HuH-7.5 (cell line): ENCODE measurements at regions not wholly inside any gene's neighbourhood (a gene's known extent, or its start where the extent isn't known, plus 50 kb on each side); places are given as distances from the start of the nearest gene placed in this dataset.

ENCODE experiments used
- DNase-seq: peaks from one replicate; pipeline ENCODE4 v3.0.0; 2011; ENCODE audit warnings: low spot score

DNA sequence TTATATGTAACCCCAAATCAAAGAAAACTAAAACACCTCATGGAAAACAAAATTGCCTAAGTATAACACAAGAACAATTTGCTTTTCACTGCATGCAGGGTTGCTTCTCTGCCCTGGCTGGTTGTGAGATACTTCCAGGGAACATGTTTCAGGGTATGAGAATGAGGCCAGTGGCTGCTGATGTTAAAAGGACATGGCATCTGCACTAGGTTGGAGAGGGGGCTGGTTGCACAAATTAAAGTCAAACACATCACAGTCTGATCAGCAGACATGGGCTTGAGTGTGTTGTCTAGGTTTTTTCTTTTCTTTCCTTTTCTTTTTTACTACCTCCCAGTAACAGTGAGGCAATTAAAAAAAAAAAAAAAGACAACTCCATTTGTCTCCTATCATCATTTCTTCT lies 374.9 kb downstream of the MCTP2 start:
- DNase-seq, result no peak

DNA sequence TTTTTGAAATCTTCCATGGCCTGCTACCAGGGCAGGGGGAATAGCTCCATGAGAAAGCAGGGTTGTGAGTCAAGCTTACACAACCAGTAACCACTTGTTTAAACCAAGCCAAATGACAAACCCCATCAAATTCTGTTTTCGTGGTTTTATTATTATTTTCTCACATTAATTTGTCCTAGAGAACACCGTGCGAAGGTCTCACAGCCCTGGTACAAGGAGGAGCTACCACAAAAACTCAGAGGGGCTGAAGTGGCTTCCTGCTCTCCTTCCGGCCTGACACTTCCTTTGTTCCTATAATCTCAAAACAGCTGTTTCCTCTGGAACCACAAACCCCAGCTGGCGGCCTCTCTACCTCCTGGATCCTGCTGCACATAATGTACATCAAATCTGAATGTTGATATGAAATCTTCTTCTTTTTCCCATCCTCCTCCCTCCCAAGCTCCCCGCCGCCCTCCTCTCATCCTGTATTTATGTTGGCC lies 375.9 kb downstream of the MCTP2 start:
- DNase-seq, result no peak

DNA sequence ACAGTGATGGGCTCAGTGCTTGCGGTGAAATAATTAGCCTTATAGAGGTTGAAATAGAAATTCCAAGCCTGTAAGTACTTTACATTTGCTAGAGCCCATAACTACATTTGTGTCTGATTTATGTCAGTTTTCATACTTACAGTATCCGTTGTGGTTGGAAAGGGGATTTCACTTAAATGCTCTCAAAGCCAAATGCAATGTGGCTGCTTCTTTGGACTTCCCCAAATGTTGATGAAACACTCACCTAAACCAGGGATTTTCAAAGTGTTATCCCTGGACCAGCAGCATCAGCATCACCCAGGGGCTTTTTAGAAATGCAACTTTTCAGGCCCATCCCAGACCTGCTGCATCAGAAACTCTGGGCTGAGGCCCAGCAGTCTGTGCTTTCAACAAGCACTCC lies 378.7 kb downstream of the MCTP2 start:
- DNase-seq, result no peak

DNA sequence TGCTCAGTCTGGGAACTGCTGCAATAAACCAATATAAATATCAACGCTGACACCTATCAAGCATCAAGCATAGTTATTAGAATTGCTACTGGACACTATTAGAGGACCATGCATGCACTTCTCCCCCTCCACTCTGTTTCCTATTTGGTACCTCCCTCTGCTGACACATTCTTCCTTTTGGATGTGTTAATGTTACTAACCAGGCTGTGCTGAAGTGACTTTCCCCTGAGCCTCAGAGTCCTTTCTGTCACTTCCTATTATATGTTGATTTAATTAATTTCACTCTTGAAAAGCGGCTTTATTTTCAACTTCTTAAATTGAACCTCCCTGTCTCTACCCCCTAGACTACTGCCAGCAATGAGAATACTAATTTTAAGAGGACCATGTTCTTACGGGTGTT lies 379.1 kb downstream of the MCTP2 start:
- DNase-seq, result no peak

DNA sequence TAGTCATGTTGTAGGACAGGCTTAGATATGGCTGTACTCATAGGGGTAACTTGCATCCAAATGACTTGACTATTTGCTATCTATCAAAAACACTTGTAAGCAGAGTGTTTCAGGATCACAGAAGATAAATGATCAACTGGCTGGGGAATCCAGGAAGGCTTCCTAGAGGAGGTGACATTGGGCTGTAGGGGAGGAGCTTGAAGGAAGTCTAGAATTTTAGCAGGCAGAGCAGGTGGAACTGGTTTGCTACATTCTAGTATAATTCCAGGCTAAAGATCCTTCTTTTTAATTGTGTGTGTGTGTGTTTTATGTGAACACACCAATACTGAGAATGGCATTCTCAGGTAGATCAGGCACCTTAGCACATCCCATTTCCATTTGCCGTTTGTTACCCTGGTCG lies 380.3 kb downstream of the MCTP2 start:
- DNase-seq, result no peak

DNA sequence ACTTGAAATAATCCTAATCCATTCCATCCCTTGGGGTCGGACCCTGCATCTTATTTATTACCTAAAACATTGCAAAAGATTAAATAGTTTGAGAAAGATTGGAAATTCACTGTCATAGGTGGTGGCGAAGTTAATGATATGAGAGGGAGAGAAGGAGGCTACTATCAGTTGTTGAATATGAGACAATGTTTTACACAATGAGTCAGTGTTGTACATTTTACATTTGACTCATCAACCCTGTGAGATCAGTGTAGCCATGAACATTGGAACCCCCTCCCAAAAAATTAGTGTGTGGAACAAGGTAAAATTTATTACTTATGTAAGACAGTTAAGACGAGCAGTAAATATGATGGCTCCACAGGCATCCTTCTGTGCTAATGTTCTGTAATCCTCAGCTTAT lies 384.3 kb downstream of the MCTP2 start:
- no peak for DNase-seq

DNA sequence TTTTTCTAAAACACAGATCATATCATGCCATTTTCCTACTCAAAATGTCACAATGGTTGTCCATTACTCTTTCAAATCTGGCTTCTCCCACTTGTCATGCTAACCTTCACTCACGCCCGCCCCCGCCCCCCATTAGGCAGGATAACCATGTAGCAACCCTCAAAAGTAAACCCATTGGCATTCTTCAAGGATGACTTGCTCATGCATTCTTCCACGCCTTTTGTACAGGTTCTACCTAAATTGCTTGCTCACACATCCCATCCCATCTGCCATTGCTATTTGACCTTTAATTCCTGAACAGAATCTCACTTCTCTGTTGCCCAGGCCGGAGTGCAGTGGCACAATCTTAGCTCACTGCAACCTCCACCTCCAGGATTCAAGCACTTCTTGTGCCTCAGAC lies 389.3 kb downstream of the MCTP2 start:
- no peak for DNase-seq

DNA sequence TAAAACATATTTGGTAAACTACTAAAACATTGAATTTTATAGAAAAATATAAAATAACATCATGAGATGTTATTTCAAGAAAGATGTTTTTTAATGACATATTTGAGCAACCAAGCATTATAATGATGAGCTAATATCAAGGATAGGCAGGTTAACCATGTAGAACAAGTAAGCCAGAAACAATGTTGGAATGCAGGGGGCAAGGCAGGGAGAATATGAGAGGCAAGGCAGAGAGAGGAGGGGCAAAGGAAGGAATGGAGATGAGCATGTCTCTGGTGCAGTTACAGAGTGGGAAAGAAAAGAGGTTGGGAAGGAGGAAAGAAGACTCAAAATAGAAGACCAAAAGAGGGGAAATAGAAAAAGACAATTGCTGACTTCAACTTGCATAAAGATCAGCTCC lies 390.4 kb downstream of the MCTP2 start:
- DNase-seq, result no peak

DNA sequence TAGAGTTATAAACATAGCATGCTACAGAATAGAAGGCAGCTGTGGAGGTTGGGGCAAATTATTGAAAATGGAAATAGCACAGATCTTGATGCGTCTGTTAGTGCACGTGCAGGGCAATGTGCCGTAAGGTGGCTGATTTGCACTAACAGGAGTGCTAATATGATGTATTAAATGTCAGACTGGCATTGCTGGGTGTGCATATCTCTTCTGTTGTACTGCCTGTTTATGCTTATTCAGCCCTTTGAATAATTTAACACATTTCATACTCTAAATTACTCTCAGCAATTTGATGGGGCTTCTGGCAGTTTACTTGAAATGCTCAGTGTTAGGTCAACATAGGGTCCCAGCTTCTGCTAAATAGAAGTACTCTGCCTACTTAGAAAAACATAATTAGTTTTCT lies 395.6 kb downstream of the MCTP2 start:
- no peak for DNase-seq

DNA sequence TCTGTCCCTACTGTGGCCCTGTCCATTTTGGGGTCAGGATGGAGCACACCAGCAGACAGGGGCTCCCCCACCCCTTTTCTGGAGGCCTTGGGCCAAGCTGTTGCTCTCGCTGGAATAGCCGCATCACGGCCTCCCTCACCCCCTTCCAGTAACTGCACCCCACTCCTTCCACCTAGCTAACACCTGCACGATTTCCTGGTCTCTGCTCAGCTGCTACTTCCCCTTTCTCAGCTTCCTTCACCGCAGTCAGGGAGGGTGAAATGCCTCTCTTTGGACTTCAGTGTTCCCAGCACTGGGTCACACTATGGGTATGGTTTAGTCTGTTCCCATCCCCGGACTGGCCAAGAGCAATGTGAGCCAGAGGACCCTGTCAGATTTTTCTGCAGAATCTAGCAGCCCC lies 400.2 kb downstream of the MCTP2 start:
- DNase-seq, result no peak

DNA sequence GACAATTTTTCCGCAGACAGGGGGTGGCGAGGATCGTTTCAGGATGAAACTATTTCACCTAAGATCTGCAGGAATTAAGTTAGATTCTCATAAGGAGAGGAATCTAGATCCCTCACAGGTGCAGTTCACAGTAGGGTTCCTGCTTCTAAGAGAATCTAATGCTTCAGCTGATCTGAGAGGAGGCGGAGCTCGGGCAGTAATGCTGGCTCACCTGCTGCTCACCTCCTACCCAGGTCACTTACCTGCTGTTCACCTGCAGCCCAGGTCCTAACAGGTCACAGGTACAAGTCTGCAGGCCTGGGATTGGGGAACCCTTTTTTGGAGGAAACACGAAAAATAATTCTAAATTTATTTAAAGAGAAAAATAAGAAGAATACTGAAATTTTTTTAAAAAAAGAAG lies 406.8 kb downstream of the MCTP2 start:
- DNase-seq, result no peak

DNA sequence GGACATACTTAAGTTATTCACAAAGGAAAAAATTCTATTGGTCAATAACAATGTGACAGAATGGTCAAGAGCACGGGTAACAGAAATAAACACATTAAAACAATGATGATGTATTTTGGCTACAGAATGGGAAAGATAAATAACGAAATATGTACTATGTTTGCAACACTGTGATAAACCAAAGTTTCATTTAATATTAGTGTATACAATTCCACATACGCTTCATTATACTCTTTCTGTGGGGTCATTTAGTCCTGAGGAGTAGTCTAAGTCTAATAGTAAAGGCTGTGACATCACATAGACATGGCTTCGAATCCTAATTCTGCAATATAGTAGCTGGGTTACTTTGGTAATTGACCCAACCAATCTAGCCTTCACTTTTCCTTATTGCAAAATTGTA lies 408.3 kb downstream of the MCTP2 start:
- no peak for DNase-seq

DNA sequence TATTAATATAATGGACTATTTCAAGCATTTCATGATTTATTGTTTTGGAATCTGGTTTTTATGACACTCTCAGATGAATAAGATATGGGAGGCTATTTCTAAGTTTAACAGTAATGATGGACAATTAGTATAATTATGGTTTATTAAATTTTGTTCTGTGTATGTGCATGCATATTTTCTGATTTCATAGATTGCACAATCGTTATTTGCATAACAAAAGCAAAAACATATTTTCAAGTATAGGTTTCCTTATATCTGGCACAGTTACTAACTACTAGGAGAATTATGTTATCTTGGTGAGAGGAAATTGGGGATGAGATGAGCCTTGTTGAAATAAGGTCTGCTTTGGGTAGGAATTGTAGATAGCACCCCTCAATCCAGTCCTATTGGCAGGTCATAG lies 413.1 kb downstream of the MCTP2 start:
- DNase-seq, result no peak

DNA sequence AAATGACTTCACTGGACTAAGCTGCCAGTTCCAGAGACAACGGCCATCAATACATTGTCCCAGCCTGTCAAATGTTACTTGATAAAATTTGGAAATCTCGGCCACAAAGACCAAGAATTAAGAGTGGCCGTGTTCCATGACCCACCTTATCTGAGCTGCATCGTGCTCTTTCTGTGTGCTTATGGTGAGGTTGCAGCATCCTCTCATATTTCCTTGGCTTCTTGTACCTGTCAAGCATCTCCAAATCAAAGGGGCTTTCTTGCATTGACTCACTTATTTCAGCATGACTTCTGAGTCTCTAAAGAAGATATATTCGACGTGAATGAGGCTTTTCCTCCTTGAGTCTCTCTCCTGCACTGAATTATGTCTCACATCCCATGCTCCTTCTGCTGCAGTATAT lies 421.7 kb downstream of the MCTP2 start:
- no peak for DNase-seq

DNA sequence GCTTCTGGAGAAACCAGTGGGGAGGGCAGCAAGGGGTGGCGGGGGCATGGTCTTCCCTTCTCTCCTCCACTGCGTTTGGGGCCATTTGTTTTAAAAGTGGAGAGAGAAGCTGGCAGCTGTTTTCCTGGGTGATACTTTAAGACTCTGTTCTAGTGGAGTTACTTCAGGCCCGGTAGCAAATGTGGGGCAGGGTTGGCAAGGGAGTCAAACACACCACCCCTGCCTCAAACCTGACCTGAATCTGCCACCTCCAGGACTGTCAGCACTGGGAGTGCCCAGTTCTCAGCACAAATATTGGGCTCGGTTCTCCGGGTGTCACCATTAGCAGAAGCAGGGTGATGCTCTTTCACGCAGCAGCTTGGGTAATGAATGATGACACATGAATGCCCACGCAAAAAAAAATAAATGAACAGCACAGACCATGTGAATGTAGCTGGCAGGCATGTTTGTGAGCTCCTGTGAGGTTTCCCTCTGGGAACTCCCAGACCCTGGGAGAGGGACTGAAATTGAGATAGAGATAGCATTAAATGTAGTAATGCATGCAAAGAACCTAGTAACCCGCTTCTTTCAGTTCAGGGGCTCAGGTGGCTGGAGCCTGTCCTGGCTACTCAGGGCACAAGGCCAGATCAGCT lies 424.0 kb downstream of the MCTP2 start:
- no peak for DNase-seq

DNA sequence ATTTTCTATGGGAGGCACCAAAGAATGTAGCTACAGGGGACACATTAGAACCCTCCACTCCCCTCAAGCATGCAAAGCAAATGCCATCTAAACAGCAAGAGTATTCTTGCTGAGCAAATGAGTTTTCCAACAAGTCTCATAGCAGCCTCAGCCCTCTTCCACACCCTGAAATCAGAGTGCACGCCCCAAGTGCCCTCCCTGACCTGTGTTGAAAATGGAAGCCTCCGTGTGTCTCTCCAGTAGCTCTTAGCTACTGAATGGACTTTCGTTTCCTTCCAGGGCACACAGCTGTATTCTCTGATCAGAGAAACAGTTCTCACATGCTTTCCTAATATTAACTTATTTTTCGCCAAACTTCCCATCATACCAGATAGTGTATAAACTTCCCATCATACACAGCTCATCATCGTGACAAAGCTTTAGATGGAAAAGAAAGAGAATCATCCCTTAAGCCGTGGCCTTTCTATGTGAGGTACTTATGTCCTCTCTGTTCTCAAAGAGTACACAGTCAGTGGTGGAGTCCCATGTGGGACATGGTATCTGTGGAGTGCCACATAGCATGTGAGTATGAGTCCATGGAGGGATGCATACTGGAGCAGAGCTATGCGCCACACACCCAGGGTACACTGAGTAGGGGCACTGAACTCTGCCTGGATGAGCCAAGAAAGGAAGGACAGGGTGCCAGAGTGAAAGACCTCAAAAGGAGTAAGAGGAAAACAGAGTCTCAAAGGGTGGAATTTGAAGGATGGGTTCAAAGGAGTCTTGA lies 434.5 kb downstream of the MCTP2 start:
- no peak for DNase-seq

DNA sequence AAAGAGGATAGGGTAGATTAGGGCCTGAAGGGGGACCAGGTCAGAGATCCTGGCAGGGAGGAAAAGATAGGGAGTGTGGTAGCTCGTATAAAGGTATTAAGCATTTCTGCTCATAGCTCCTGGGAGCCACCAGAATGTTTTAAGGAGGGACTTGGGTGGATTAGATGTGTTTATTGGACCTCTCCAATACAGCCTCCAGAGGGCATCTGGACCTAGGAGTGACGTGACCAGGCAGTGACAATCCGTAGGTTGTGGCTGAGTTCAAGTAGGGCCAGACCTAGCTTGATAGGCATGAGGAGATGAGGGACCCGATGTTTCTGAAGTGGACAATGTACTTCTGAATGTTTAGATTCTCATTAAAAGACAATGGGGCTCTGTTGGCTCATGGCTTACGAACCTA lies 435.2 kb downstream of the MCTP2 start:
- no peak for DNase-seq

DNA sequence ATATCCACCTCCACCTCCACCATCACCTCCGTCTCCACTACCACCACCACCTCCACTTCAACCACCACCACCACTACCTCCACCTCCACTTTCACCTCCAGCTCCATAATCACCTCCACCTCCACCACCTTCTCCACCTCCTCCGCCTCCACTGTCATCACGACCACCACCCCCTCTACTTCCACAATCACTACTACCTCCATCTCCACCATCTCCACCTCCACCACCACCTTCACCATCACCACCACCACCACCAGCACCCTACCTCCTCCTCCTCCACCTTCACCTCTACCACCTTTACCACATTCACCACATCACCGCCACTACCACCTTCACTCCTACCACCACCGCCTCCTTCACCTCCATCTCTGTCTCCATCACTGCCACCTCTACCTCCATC lies 435.7 kb downstream of the MCTP2 start:
- DNase-seq, result no peak

DNA sequence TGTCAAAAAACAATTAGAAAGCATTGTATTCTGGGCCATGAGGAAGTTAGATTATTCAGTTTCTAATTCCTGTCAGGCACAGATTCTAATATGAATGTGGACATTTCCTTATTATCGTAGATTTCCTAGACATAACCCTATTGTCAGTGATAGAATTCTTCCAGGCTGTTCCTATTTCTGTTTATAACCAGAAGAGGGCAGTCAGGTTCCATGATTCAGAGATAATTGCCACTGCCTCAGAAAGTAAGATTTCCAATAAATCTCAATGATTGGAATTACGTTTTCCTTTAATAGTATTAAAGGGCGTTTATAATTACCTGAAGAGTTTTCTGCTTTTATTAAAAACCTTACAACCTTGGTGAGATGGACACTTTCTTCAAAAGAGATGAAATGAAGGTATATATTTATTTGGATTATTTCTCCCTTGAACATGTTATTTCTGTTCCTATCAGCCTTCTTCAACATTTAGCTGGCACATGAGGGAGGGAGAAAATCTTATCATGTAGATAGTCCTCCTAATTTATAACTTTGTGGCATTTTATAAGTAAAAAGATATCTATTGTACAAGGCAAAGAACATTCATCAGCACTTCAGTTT lies 439.2 kb downstream of the MCTP2 start:
- peak; percentile 28 for DNase-seq

DNA sequence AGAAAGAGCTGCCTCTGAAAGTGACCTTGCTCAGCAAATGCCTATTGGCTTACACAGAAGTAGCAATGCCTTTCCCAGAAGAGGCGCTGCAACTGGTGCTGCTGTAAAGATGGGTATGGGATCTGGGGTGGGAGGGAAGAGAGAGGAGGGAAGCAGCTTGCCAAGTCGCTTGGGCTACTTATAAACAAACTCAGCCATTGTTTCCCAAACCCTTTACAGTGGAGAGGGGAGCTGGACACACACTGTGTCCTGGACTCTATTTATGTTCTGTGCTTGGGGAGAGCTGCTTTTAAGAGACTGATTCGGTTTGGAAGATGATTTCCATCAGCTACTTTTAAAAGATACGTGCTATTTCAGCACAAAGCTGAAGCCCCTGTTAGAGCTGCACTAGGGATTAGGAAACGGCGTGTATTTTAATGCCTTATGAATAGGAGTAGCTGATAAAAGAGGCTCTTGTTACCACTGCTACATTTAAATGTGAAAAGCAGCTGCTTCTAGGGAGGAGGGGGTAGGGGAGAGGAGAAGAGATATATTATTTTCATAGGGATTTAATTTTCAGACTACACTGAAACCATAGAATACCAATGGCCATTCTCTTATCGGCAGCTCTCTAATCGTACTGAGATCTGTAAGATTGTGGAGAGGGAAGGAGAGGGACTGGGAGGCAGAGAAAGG lies 440.6 kb downstream of the MCTP2 start:
- no peak for DNase-seq

DNA sequence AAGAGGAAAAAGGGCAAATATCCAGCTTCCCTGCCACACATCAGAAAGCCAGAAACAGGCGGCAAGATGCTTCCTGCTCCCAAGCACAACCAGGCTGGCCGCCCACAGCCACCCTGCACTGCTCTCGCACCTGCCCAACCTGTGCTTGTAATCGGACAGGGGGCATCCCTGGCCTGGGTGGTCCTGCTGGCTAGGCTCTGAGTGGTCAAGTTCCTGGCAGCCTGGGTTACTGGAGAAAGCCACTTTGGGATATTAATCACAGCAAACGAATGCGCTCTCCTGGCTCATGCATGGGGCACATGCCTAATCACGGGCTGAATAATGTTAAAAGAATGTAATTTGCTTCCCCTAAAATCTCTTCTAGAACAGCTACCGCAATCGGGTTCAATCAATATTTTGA lies 442.4 kb downstream of the MCTP2 start:
- no peak for DNase-seq

DNA sequence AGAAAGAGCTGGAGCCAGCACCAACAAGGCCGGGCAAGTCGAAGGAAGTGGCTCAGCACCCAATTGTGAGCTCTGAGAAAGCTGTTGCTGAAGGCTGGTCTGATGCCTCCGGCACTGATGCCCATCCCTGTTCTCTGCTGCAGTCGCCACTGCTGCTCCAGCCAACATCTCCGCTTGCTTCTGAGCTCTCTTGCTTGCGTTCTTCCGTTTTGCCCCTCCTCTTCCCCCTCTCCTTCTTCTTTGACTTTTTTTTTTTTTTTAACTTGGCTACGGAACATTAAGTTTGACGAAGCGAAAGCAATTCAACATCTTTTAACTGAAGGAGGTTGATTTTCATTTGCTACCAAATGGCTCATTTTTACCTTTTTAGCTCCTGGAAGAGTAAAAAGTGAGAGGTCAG lies 442.9 kb downstream of the MCTP2 start:
- no peak for DNase-seq

DNA sequence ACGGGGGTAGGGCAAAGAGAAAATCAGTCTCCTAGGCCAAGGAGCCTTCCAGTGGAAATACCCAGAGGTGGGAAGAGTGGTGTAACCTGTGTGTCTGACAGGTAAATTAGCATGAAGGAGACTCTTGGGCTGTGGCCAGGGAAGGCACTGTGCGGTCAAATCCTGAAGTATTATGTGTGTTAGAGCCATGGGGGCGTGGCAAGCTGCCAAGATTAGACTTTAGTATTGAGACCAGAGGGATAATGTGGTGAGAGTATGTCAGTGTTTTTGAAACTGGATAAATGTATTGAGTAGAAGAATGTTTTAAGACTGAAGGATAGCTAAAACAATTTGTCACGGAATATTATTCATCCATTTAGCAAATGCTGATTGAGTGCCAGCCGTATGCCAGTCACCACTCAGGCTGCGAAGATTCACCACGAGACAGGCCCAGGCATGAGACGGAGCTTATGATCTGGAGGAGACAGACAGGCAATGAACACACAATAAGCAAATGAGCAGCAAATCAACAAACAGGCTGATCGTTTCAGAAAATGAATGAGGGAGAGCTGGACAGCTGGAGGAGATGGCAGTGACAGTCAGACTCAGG lies 445.9 kb downstream of the MCTP2 start:
- no peak for DNase-seq
